Activated CD8-positive, alpha-beta T cell treated with anti-CD3 and anti-CD28 coated beads for 36 hours (primary cell): ENCODE measurements at regions not wholly inside any gene's neighbourhood (a gene's known extent, or its start where the extent isn't known, plus 50 kb on each side); places are given as distances from the start of the nearest gene placed in this dataset.

ENCODE experiments used
- ATAC-seq: fragments of 200-7000 bp; cut with Tn5 transposase; one replicate; pipeline ENCODE4 v1.10.0; 2021; ENCODE audit warnings: mild to moderate bottlenecking, moderate library complexity
- CTCF ChIA-PET: fragments of 350-600 bp; sonication (Branson Sonifier 250); formaldehyde crosslinking; loops from one replicate; lab custom pipeline; 2021; ENCODE audit warnings: antibody characterized with exemption; lab: Charles Lee
- POLR2A ChIA-PET: fragments of 350-600 bp; sonication (Branson Sonifier 250); formaldehyde crosslinking; loops from one replicate; lab custom pipeline; 2021; ENCODE audit warnings: antibody characterized with exemption; lab: Charles Lee
- DNase-seq: peaks from one replicate; pipeline ENCODE4 v3.0.0-alpha.2; 2020
- H3K27ac Mint-ChIP-seq: one replicate; pipeline ENCODE4 v1.8.0; 2021; ENCODE audit warnings: mild to moderate bottlenecking, mixed read lengths
- H3K27me3 Mint-ChIP-seq: one replicate; pipeline ENCODE4 v1.8.0; 2021; ENCODE audit warnings: mixed read lengths
- H3K36me3 Mint-ChIP-seq: one replicate; pipeline ENCODE4 v1.8.0; 2021; ENCODE audit warnings: low read depth, mixed read lengths
- H3K4me1 Mint-ChIP-seq: one replicate; pipeline ENCODE4 v1.8.0; 2021; ENCODE audit warnings: low read depth, mixed read lengths
- H3K4me3 Mint-ChIP-seq: one replicate; pipeline ENCODE4 v1.8.0; 2021; ENCODE audit warnings: mild to moderate bottlenecking, moderate library complexity, mixed read lengths
- H3K9me3 Mint-ChIP-seq: one replicate; pipeline ENCODE4 v1.8.0; 2021; ENCODE audit warnings: mixed read lengths
- intact Hi-C: fragments of 100-400 bp; cut with micrococcal nuclease; formaldehyde crosslinking; loops from one replicate; pipeline ENCODE4 v1.10.0; 2022
- TF ChIP-seq, protein P1 (sequence below): fragments of 200-600 bp; IDR thresholded peaks from one replicate; pipeline ENCODE4 v1.8.0; 2022; ENCODE audit warnings: antibody characterized with exemption, mild to moderate bottlenecking

DNA sequence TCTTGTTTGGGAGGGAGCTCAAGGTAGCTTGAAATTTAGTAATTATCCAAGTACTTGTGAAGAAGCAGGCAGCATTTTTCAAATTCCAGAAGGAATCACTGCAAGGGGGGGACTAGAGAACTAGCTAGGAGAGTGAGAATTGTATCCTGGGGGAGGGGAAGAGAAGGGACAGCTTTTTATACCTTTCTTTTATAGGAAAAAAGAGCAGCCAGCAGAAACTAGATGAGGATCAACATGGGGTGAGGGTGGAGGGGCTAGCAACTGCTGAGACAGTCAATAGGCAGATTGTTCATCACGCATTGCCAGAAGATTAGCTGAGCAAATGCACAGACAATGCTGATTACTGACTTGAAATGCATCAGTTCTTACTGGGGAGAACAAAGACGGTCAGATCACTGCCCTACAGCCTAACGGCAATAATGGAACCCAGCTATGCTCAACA, 514.3 kb upstream of the CITED2 start:
- Mint-ChIP-seq H3K27ac (no peak overlapping the region), H3K36me3 (no peaks in the 10 kb centered on the region), H3K4me3 (no peak overlapping the region), H3K9me3 (no peaks in the 10 kb centered on the region), H3K27me3 (peaks cover 5% of the 10 kb centered on the region), H3K4me1 (no peaks in the 10 kb centered on the region)
- intact Hi-C loops, result no loop called here
- ChIA-PET CTCF (interaction anchor here (0.6 kb wide), 1 partner anchor 54 kb away, joined by 3 read pairs; no protein-coding TSS in a partner anchor), POLR2A (no interaction called here)
- ATAC-seq, result no peak
- DNase-seq, result no peak
- TF ChIP-seq, protein P1, sequence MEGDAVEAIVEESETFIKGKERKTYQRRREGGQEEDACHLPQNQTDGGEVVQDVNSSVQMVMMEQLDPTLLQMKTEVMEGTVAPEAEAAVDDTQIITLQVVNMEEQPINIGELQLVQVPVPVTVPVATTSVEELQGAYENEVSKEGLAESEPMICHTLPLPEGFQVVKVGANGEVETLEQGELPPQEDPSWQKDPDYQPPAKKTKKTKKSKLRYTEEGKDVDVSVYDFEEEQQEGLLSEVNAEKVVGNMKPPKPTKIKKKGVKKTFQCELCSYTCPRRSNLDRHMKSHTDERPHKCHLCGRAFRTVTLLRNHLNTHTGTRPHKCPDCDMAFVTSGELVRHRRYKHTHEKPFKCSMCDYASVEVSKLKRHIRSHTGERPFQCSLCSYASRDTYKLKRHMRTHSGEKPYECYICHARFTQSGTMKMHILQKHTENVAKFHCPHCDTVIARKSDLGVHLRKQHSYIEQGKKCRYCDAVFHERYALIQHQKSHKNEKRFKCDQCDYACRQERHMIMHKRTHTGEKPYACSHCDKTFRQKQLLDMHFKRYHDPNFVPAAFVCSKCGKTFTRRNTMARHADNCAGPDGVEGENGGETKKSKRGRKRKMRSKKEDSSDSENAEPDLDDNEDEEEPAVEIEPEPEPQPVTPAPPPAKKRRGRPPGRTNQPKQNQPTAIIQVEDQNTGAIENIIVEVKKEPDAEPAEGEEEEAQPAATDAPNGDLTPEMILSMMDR, result no peak

DNA sequence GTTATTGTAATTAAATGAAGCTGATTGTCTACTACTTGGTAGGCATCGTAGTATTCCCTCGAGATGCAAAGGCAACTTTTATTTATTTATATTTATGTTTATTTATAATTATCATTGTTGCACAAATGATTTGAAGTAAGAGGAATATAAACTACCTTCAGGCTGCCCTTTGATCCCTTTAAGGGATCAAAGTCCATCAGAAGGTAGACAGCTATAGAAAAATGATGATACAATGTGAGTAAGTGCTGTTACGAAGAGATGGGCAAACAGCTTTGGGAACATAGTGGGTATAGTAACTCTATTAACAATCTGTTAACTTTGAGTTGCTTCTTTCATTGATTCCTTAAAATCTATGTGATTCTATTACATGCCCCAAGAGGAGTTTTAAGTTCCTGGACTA, 512.8 kb upstream of the CITED2 start:
- H3K4me1 Mint-ChIP-seq, result no peaks in the 10 kb centered on the region
- H3K9me3 Mint-ChIP-seq, result no peaks in the 10 kb centered on the region
- H3K4me3 Mint-ChIP-seq, result no peak overlapping the region
- no peak overlapping the region for H3K27ac Mint-ChIP-seq
- H3K27me3 Mint-ChIP-seq, result peaks cover 5% of the 10 kb centered on the region
- ATAC-seq (no peak), DNase-seq (no peak)
- intact Hi-C loops, result no loop called here
- TF ChIP-seq, protein P1, result no peak
- H3K36me3 Mint-ChIP-seq, result no peaks in the 10 kb centered on the region
- ChIA-PET POLR2A (no interaction called here), CTCF (no interaction called here)

DNA sequence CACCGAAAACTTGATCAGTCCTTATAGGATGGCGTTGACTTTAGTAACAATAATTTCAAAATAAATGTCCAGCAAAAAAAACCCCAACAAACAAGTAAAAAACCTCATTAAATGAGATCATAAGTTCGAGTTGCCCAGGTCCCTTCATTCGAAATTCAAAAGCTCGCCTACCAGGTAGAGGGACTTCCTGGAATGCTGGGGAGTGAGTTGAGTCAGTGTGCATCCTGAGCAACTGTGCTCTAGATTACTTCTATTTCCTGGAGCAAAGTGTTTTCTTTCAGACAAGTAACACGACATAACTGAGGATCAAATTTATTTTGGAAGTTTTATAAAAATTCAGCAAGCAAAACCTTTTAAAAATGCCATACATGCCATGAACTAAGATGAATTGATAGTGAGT, 511.9 kb upstream of the CITED2 start:
- no peak for DNase-seq
- no peak overlapping the region for H3K4me3 Mint-ChIP-seq
- CTCF ChIA-PET, result no interaction called here
- H3K36me3 Mint-ChIP-seq, result no peaks in the 10 kb centered on the region
- no peaks in the 10 kb centered on the region for H3K9me3 Mint-ChIP-seq
- POLR2A ChIA-PET, result no interaction called here
- no peaks in the 10 kb centered on the region for H3K4me1 Mint-ChIP-seq
- no peak for ATAC-seq
- H3K27me3 Mint-ChIP-seq, result peaks cover 5% of the 10 kb centered on the region
- no peak overlapping the region for H3K27ac Mint-ChIP-seq
- intact Hi-C loops, result no loop called here
- TF ChIP-seq, protein P1, result no peak

DNA sequence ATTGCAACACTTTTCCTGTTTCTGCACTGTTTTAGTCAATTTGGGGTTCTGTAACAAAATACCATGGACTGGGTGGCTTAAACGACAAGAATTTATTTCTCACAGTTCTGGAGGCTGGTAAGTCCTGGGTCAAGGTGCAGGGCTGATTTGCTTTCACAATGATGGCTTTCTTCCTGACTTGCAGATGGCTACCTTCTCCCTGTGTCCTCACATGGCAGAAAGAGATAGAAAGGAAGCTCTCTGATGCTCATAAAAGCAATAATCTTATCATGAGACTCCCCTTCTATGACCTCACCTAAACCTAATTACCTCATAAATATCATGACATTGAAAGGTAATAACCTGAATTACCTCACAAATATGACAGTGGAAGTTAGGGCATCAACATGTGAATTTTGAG, 511.5 kb upstream of the CITED2 start:
- no peak for DNase-seq
- H3K4me3 Mint-ChIP-seq, result no peak overlapping the region
- H3K9me3 Mint-ChIP-seq, result no peaks in the 10 kb centered on the region
- no peaks in the 10 kb centered on the region for H3K36me3 Mint-ChIP-seq
- H3K27me3 Mint-ChIP-seq, result peaks cover 5% of the 10 kb centered on the region
- ChIA-PET CTCF (no interaction called here), POLR2A (no interaction called here)
- H3K4me1 Mint-ChIP-seq, result no peaks in the 10 kb centered on the region
- no peak overlapping the region for H3K27ac Mint-ChIP-seq
- ATAC-seq, result no peak
- intact Hi-C loops, result no loop called here
- TF ChIP-seq, protein P1, result no peak

DNA sequence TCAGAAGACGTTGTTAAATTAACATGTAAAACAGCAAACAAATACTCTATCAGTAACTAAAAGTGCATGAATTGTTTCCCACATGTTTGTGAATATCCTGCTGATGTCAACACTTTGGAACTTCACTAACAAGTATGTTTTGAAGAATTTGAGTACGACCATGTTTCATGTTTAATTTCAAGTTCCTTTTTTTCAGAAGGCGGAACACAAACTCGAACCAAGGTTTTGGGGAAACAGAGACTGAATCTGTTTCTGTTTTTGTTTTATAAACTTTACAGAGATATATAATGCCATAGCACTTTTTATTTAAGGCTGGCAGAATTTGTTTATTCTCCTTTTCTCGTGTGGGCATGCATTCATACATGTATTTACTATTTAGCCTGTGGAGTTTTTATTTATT, 509.3 kb upstream of the CITED2 start:
- TF ChIP-seq, protein P1, result no peak
- Mint-ChIP-seq H3K27me3 (peaks cover 4% of the 10 kb centered on the region), H3K4me1 (no peaks in the 10 kb centered on the region), H3K27ac (no peak overlapping the region), H3K36me3 (no peaks in the 10 kb centered on the region), H3K4me3 (no peak overlapping the region), H3K9me3 (no peaks in the 10 kb centered on the region)
- POLR2A ChIA-PET, result no interaction called here
- CTCF ChIA-PET, result interaction anchor here (1.0 to 1.3 kb wide), 2 partner anchors 12 to 19 kb away, joined by 3 to 4 read pairs; no protein-coding TSS in a partner anchor
- ATAC-seq (no peak), DNase-seq (no peak)
- intact Hi-C loops, result no loop called here
